DOHH2 (cell line): ENCODE measurements at regions not wholly inside any gene's neighbourhood (a gene's known extent, or its start where the extent isn't known, plus 50 kb on each side); places are given as distances from the start of the nearest gene placed in this dataset.

ENCODE experiments used
- EZH2phosphoT487 ChIP-seq: fragments of 200-600 bp; sonication (generic); IDR thresholded peaks from 2 replicates; pipeline ENCODE4 v1.6.1; 2017; ENCODE audit warnings: borderline replicate concordance, mild to moderate bottlenecking, antibody characterized with exemption, low read length, moderate library complexity, mixed read lengths
- TF ChIP-seq, protein P1 (sequence below): fragments of 200-600 bp; sonication (generic); IDR thresholded peaks from one replicate; pipeline ENCODE4 v1.5.1; 2014; ENCODE audit warnings: antibody characterized with exemption, mild to moderate bottlenecking, low read depth, low read length; ENCODE audit not compliant: poor library complexity, severe bottlenecking

DNA sequence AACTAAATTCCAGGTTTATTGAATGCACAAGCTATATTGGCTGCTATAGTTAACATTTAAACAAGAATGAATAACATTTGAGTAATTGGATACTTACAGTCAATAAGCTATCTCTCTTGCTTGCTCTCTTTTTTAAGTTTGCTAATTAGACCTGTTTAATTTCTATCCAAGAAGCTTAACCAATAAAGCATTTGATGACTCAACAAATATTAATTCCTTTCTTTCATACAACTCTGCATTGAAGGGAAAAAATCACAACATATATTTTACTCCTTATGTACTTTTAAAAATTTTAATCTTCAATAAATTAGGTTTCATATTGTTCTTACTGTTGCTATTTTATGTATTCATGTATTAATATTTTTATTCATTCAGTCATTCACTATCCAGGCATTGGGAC, 1552.6 kb upstream of the ADGRL3 start:
- TF ChIP-seq, protein P1, sequence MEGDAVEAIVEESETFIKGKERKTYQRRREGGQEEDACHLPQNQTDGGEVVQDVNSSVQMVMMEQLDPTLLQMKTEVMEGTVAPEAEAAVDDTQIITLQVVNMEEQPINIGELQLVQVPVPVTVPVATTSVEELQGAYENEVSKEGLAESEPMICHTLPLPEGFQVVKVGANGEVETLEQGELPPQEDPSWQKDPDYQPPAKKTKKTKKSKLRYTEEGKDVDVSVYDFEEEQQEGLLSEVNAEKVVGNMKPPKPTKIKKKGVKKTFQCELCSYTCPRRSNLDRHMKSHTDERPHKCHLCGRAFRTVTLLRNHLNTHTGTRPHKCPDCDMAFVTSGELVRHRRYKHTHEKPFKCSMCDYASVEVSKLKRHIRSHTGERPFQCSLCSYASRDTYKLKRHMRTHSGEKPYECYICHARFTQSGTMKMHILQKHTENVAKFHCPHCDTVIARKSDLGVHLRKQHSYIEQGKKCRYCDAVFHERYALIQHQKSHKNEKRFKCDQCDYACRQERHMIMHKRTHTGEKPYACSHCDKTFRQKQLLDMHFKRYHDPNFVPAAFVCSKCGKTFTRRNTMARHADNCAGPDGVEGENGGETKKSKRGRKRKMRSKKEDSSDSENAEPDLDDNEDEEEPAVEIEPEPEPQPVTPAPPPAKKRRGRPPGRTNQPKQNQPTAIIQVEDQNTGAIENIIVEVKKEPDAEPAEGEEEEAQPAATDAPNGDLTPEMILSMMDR: no peak
- no peak for TF ChIP-seq EZH2phosphoT487
